ENCODE measurements at regions not wholly inside any gene's neighbourhood (a gene's known extent, or its start where the extent isn't known, plus 50 kb on each side); places are given as distances from the start of the nearest gene placed in this dataset.

DNA sequence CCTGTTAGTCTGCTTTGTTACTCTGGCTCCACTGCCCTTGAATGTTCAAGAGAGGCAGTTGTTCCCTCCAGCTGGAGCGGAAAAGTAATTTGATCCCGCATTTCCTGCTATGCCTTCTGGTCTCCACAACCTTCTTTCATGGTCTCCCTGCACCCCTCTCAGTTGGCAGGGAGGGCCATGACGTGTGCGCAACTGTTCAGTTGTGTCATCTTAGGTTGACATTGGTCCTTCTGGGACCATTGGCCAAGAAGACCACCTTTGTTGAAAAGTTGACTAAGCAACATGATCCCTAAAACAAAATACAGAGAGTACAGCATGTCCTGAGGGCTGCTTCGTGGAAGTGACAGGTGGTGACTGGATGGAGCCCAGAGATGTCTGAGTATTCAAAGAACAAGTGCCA, 192.5 kb upstream of the TUT7 start:
- no peak overlapping the region for H3K9ac ChIP-seq (ENCODE audit: low read length)
- H3K9me3 ChIP-seq (ENCODE audit: insufficient read depth, low read length): no peaks in the 10 kb centered on the region
- H3K36me3 ChIP-seq (replicated peaks; ENCODE audit: low read depth, low read length): no peaks in the 10 kb centered on the region
- H3K27me3 ChIP-seq (ENCODE audit: low read depth, low read length): peaks cover 16% of the 10 kb centered on the region; the same call in 1 of the 2 replicates
- H4K20me1 ChIP-seq (ENCODE audit: insufficient read depth, low read length): no peaks in the 10 kb centered on the region
- H2AFZ ChIP-seq (ENCODE audit: low read depth, low read length): no peak overlapping the region
- H3K4me1 ChIP-seq (ENCODE audit: low read length): no peaks in the 10 kb centered on the region
- H3K4me2 ChIP-seq (ENCODE audit: low read length): no peak overlapping the region
- no peak overlapping the region for H3K4me3 ChIP-seq (ENCODE audit: low read length)
- H3K79me2 ChIP-seq (ENCODE audit: low read length): no peaks in the 10 kb centered on the region
- TF ChIP-seq, protein P1, sequence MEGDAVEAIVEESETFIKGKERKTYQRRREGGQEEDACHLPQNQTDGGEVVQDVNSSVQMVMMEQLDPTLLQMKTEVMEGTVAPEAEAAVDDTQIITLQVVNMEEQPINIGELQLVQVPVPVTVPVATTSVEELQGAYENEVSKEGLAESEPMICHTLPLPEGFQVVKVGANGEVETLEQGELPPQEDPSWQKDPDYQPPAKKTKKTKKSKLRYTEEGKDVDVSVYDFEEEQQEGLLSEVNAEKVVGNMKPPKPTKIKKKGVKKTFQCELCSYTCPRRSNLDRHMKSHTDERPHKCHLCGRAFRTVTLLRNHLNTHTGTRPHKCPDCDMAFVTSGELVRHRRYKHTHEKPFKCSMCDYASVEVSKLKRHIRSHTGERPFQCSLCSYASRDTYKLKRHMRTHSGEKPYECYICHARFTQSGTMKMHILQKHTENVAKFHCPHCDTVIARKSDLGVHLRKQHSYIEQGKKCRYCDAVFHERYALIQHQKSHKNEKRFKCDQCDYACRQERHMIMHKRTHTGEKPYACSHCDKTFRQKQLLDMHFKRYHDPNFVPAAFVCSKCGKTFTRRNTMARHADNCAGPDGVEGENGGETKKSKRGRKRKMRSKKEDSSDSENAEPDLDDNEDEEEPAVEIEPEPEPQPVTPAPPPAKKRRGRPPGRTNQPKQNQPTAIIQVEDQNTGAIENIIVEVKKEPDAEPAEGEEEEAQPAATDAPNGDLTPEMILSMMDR (IDR thresholded peaks at IDR 0.05; ENCODE audit: low read depth, low read length): no peak
- no peak for TF ChIP-seq EZH2phosphoT487 (IDR thresholded peaks at IDR 0.05; ENCODE audit: low read depth)
- no peak overlapping the region for H3K27ac ChIP-seq (ENCODE audit: low read length)

- no peak overlapping the region for H3K27ac ChIP-seq (ENCODE audit: low read length)
- no peak overlapping the region for H3K9ac ChIP-seq (ENCODE audit: low read length)
- TF ChIP-seq, protein P1 (IDR thresholded peaks at IDR 0.05; ENCODE audit: low read depth, low read length): no peak
- no peaks in the 10 kb centered on the region for H3K9me3 ChIP-seq (ENCODE audit: insufficient read depth, low read length)
- H3K27me3 ChIP-seq (ENCODE audit: low read depth, low read length): peaks cover 16% of the 10 kb centered on the region; the same call in 1 of the 2 replicates
- H3K4me1 ChIP-seq (ENCODE audit: low read length): no peaks in the 10 kb centered on the region
- no peak overlapping the region for H2AFZ ChIP-seq (ENCODE audit: low read depth, low read length)
- no peaks in the 10 kb centered on the region for H3K79me2 ChIP-seq (ENCODE audit: low read length)
- H3K4me3 ChIP-seq (ENCODE audit: low read length): no peak overlapping the region
- no peaks in the 10 kb centered on the region for H4K20me1 ChIP-seq (ENCODE audit: insufficient read depth, low read length)
- H3K36me3 ChIP-seq (replicated peaks; ENCODE audit: low read depth, low read length): no peaks in the 10 kb centered on the region
- H3K4me2 ChIP-seq (ENCODE audit: low read length): no peak overlapping the region
These were observed 190.9 kb upstream of the TUT7 start for GRCh38 chr9:86545090-86545489.

GRCh38 chr9:86541014-86541570, 186.9 kb upstream of the TUT7 start:
- Histone ChIP-seq H2AFZ (ENCODE audit: low read depth, low read length) (no peak overlapping the region), H3K36me3 (replicated peaks; ENCODE audit: low read depth, low read length) (no peaks in the 10 kb centered on the region), H3K9me3 (ENCODE audit: insufficient read depth, low read length) (no peaks in the 10 kb centered on the region), H3K27me3 (ENCODE audit: low read depth, low read length) (0 out of 2 replicates have a peak, but pooled peaks cover 3% of the 10 kb centered on the region), H4K20me1 (ENCODE audit: insufficient read depth, low read length) (no peaks in the 10 kb centered on the region), H3K4me3 (ENCODE audit: low read length) (no peak overlapping the region), H3K27ac (ENCODE audit: low read length) (no peak overlapping the region), H3K4me2 (ENCODE audit: low read length) (no peak overlapping the region), H3K9ac (ENCODE audit: low read length) (no peak overlapping the region), H3K4me1 (ENCODE audit: low read length) (no peaks in the 10 kb centered on the region), H3K79me2 (ENCODE audit: low read length) (no peaks in the 10 kb centered on the region)
- no peak for TF ChIP-seq EZH2phosphoT487 (IDR thresholded peaks at IDR 0.05; ENCODE audit: low read depth)
- TF ChIP-seq, protein P1 (IDR thresholded peaks at IDR 0.05; ENCODE audit: low read depth, low read length): no peak

GRCh38 chr9:86535406-86535915, 181.3 kb upstream of the TUT7 start:
- Histone ChIP-seq H3K4me2 (ENCODE audit: low read length) (no peak overlapping the region), H3K79me2 (ENCODE audit: low read length) (no peaks in the 10 kb centered on the region), H3K9ac (ENCODE audit: low read length) (no peak overlapping the region), H3K27me3 (ENCODE audit: low read depth, low read length) (no peaks in the 10 kb centered on the region), H3K9me3 (ENCODE audit: insufficient read depth, low read length) (no peaks in the 10 kb centered on the region), H3K4me3 (ENCODE audit: low read length) (no peak overlapping the region), H3K27ac (ENCODE audit: low read length) (no peak overlapping the region), H3K36me3 (replicated peaks; ENCODE audit: low read depth, low read length) (no peaks in the 10 kb centered on the region), H3K4me1 (ENCODE audit: low read length) (no peaks in the 10 kb centered on the region), H2AFZ (ENCODE audit: low read depth, low read length) (no peak overlapping the region), H4K20me1 (ENCODE audit: insufficient read depth, low read length) (no peaks in the 10 kb centered on the region)
- no peak for TF ChIP-seq EZH2phosphoT487 (IDR thresholded peaks at IDR 0.05; ENCODE audit: low read depth)
- TF ChIP-seq, protein P1 (IDR thresholded peaks at IDR 0.05; ENCODE audit: low read depth, low read length): no peak
